GM18867 (cell line): ENCODE measurements at regions not wholly inside any gene's neighbourhood (a gene's known extent, or its start where the extent isn't known, plus 50 kb on each side); places are given as distances from the start of the nearest gene placed in this dataset.
"Not testable (repeated sequence)": the region's sequence is repeated elsewhere in the genome, so short reads cannot be mapped to it uniquely, and the experiment has no call there.

ENCODE experiments used
- ATAC-seq: cut with Tn5 transposase; IDR thresholded peaks from one replicate; pipeline ENCODE4 v1.9.1; 2021; ENCODE audit warnings: mild to moderate bottlenecking, moderate library complexity; ENCODE audit not compliant: unreplicated experiment

GRCh38 chr1:78240755-78241154, 195.0 kb downstream of the GIPC2 start:
- no peak for ATAC-seq

GRCh38 chr1:78247079-78247478, 201.3 kb downstream of the GIPC2 start:
- ATAC-seq, result no peak

GRCh38 chr1:78250201-78250600, 204.4 kb downstream of the GIPC2 start:
- no peak for ATAC-seq

- no peak for ATAC-seq
Measured at GRCh38 chr1:78254517-78254916, 208.8 kb downstream of the GIPC2 start.

- no peak for ATAC-seq
Measured at GRCh38 chr1:78255383-78255782, 209.6 kb downstream of the GIPC2 start.

- ATAC-seq, result no peak
Measured at GRCh38 chr1:78255846-78256245, 210.1 kb downstream of the GIPC2 start.

GRCh38 chr1:78263459-78263858, 217.7 kb downstream of the GIPC2 start:
- no peak for ATAC-seq

- ATAC-seq, result no peak
Measured at GRCh38 chr1:78263946-78264345, 218.2 kb downstream of the GIPC2 start.

GRCh38 chr1:78267513-78268218, 221.9 kb downstream of the GIPC2 start:
- ATAC-seq, result no peak

GRCh38 chr1:78269591-78269990, 221.2 kb upstream of the PTGFR start:
- no peak for ATAC-seq

- ATAC-seq, result not testable (repeated sequence)
Measured at GRCh38 chr1:78271423-78271822, 219.4 kb upstream of the PTGFR start.

- ATAC-seq, result no peak
Measured at GRCh38 chr1:78274814-78275213, 216.0 kb upstream of the PTGFR start.

GRCh38 chr1:78275456-78275855, 215.3 kb upstream of the PTGFR start:
- ATAC-seq, result no peak

GRCh38 chr1:78275906-78276685, 214.7 kb upstream of the PTGFR start:
- no peak for ATAC-seq

- ATAC-seq, result peak; percentile 65
Measured at GRCh38 chr1:78277253-78277652, 213.5 kb upstream of the PTGFR start.

GRCh38 chr1:78279051-78279450, 211.7 kb upstream of the PTGFR start:
- ATAC-seq, result no peak

GRCh38 chr1:78280626-78281025, 210.1 kb upstream of the PTGFR start:
- ATAC-seq, result no peak

GRCh38 chr1:78281580-78281979, 209.2 kb upstream of the PTGFR start:
- ATAC-seq, result no peak

GRCh38 chr1:78283691-78284090, 207.1 kb upstream of the PTGFR start:
- no peak for ATAC-seq

- no peak for ATAC-seq
Measured at GRCh38 chr1:78284354-78284753, 206.4 kb upstream of the PTGFR start.

- ATAC-seq, result no peak
Measured at GRCh38 chr1:78286686-78287085, 204.1 kb upstream of the PTGFR start.

GRCh38 chr1:78289603-78290002, 201.2 kb upstream of the PTGFR start:
- no peak for ATAC-seq
